HCT116 (cell line): ENCODE measurements at regions not wholly inside any gene's neighbourhood (a gene's known extent, or its start where the extent isn't known, plus 50 kb on each side); places are given as distances from the start of the nearest gene placed in this dataset.
A peak's percentile ranks its signal among the peaks of the same experiment; 100 is the strongest.

ENCODE experiments used
- ATAC-seq: fragments of 200-7000 bp; cut with Tn5 transposase; 2 replicates; pipeline ENCODE4 v1.9.1; 2020; ENCODE audit warnings: mild to moderate bottlenecking, moderate library complexity
- BruUV-seq: library from RNA; stranded (reverse); fragments of 400-500 nt; replicated peaks from 2 replicates; lab custom pipeline; 2021; lab: Mats Ljungman, UMichigan
- CTCF ChIA-PET: fragments of 300-600 bp; sonication (Branson Sonifier 250); formaldehyde crosslinking; loops from one replicate; lab custom pipeline; 2021; ENCODE audit warnings: antibody characterized with exemption; lab: Charles Lee
- POLR2A ChIA-PET: fragments of 300-600, 350-600 bp; sonication (Branson Sonifier 250); formaldehyde crosslinking; loops from one replicate; lab custom pipeline; 2021; ENCODE audit warnings: antibody characterized with exemption; lab: Charles Lee
- RAD21 ChIA-PET, 2 experiments: fragments of 300-600 bp; sonication (Branson Sonifier 250); formaldehyde crosslinking; loops; one replicate each; lab custom pipeline; 2023; ENCODE audit warnings: low total read pairs in 2 of 2; ENCODE audit not compliant: uncharacterized antibody in 2 of 2, unreplicated experiment in 2 of 2, low non-redundant PET in 1 of 2; lab: Charles Lee
- DNase-seq: peaks from one replicate; pipeline ENCODE4 v3.0.0-alpha.2; 2010; ENCODE audit warnings: low read depth, low spot score
- H2AFZ ChIP-seq: fragments of 200-600 bp; shearing (Covaris generic), sonication (generic); 2 replicates; pipeline ENCODE4 v1.6.1; 2017; ENCODE audit warnings: low read depth, mixed run types, mixed read lengths, antibody characterized with exemption, low read length; ENCODE audit not compliant: poor library complexity, severe bottlenecking
- H3K27ac ChIP-seq: 2 replicates; pipeline ENCODE4 v1.5.1; 2012; ENCODE audit warnings: low read depth, low read length
- H3K27me3 ChIP-seq: fragments of 200-600 bp; sonication (generic); 2 replicates; pipeline ENCODE4 v1.6.1; 2016; ENCODE audit warnings: mixed run types, low read length, mixed read lengths; ENCODE audit not compliant: insufficient read depth
- H3K36me3 ChIP-seq, 2 experiments: fragments of 200-500 bp in 1 of 2; fragments of 200-600 bp in 1 of 2; sonication (Bioruptor generic) in 1 of 2; sonication (generic) in 1 of 2; 2 replicates each; pipeline versions ENCODE4 v1.5.1 to v1.6.1; 2014 to 2016; ENCODE audit warnings: low read length in 2 of 2, inconsistent platforms in 1 of 2, mixed read lengths in 1 of 2, mixed run types in 1 of 2; ENCODE audit not compliant: insufficient read depth in 2 of 2, control insufficient read depth in 1 of 2
- H3K4me1 ChIP-seq, 2 experiments: fragments of 200-600 bp in 1 of 2; sonication (generic) in 1 of 2; 2 replicates each; pipeline versions ENCODE4 v1.5.1 to v1.6.1; 2012 to 2017; ENCODE audit warnings: low read length in 2 of 2, inconsistent platforms in 1 of 2, mild to moderate bottlenecking in 1 of 2, mixed read lengths in 1 of 2, mixed run types in 1 of 2, moderate library complexity in 1 of 2; ENCODE audit not compliant: insufficient read depth in 2 of 2, control insufficient read depth in 1 of 2
- H3K4me2 ChIP-seq: fragments of 200-600 bp; sonication (generic); 2 replicates; pipeline ENCODE4 v1.6.1; 2017; ENCODE audit warnings: mixed run types, low read length, mixed read lengths
- H3K4me3 ChIP-seq, 2 experiments: fragments of 200-600 bp in 1 of 2; sonication (generic) in 1 of 2; replicated peaks in 1 of 2; 2 replicates each; pipeline ENCODE4 v1.5.1; 2011 to 2016; ENCODE audit warnings: low read length in 2 of 2, control low read depth in 1 of 2, low read depth in 1 of 2, mild to moderate bottlenecking in 1 of 2, mixed read lengths in 1 of 2, mixed run types in 1 of 2
- H3K79me2 ChIP-seq: fragments of 200-600 bp; sonication (generic); 2 replicates; pipeline ENCODE4 v1.6.1; 2017; ENCODE audit warnings: mild to moderate bottlenecking, mixed run types, low read length, moderate library complexity, mixed read lengths; ENCODE audit not compliant: insufficient read depth
- H3K9ac ChIP-seq: fragments of 200-600 bp; sonication (generic); 2 replicates; pipeline ENCODE4 v1.6.1; 2016; ENCODE audit warnings: low read length, mixed read lengths
- H3K9me2 ChIP-seq: fragments of 200-600 bp; sonication (generic), shearing (Covaris generic); 2 replicates; pipeline ENCODE4 v1.6.1; 2017; ENCODE audit warnings: mixed run types, mild to moderate bottlenecking, moderate library complexity; ENCODE audit not compliant: insufficient read depth
- H3K9me3 ChIP-seq, 2 experiments: fragments of 200-500 bp in 1 of 2; fragments of 200-600 bp in 1 of 2; sonication (Bioruptor generic) in 1 of 2; sonication (generic) in 1 of 2; 2 replicates each; pipeline ENCODE4 v1.6.1; 2014 to 2017; ENCODE audit warnings: low read length in 2 of 2, mixed read lengths in 2 of 2, inconsistent platforms in 1 of 2, low read depth in 1 of 2, mild to moderate bottlenecking in 1 of 2, mixed run types in 1 of 2, moderate library complexity in 1 of 2; ENCODE audit not compliant: control insufficient read depth in 1 of 2, insufficient read depth in 1 of 2
- H4K20me1 ChIP-seq: fragments of 200-600 bp; sonication (generic), shearing (Covaris generic); 2 replicates; pipeline ENCODE4 v1.6.1; 2017; ENCODE audit warnings: mixed run types, mild to moderate bottlenecking, moderate library complexity; ENCODE audit not compliant: insufficient read depth
- ATF3 ChIP-seq: IDR thresholded peaks from 2 replicates; pipeline ENCODE4 v1.6.1; 2012
- EGR1 ChIP-seq: IDR thresholded peaks from 2 replicates; pipeline ENCODE4 v1.6.1; 2012; ENCODE audit warnings: low read depth
- FOSL1 ChIP-seq: IDR thresholded peaks from 2 replicates; pipeline ENCODE4 v1.6.1; 2012; ENCODE audit warnings: low read depth
- MAX ChIP-seq: IDR thresholded peaks from 2 replicates; pipeline ENCODE4 v1.6.1; 2012
- POLR2AphosphoS5 ChIP-seq: IDR thresholded peaks from 2 replicates; pipeline ENCODE4 v1.6.1; 2011; ENCODE audit warnings: mild to moderate bottlenecking, low read depth, low read length, moderate library complexity
- REST ChIP-seq: IDR thresholded peaks from 2 replicates; pipeline ENCODE4 v1.6.1; 2012; ENCODE audit warnings: low read depth
- TCF7L2 ChIP-seq: IDR thresholded peaks from 2 replicates; pipeline ENCODE4 v1.7.0; 2011; ENCODE audit warnings: borderline replicate concordance, inconsistent platforms; ENCODE audit not compliant: insufficient read depth, insufficient read length; ENCODE audit errors: extremely low read depth
- ZBTB33 ChIP-seq: IDR thresholded peaks from 2 replicates; pipeline ENCODE4 v1.6.1; 2011; ENCODE audit warnings: mild to moderate bottlenecking, low read length, moderate library complexity; ENCODE audit not compliant: insufficient replicate concordance; ENCODE audit errors: extremely low read depth
- ZFX ChIP-seq: fragments of 450-650 bp; IDR thresholded peaks from 2 replicates; pipeline ENCODE4 v1.6.1; 2017
- intact Hi-C: fragments of 100-400 bp; cut with micrococcal nuclease; formaldehyde crosslinking; loops from 2 replicates; pipeline ENCODE4 v1.10.0; 2022

GRCh38 chr21:38913120-38913892, 107.6 kb downstream of the ETS2 start:
- Histone ChIP-seq H3K9me3 (no peaks in the 10 kb centered on the region), H3K4me3 (peak overlapping the region; percentile 30 to 52), H3K9me2 (no peaks in the 10 kb centered on the region), H3K27ac (peak overlapping the region; percentile 49), H3K79me2 (no peaks in the 10 kb centered on the region), H2AFZ (peak overlapping the region; percentile 59), H3K36me3 (no peaks in the 10 kb centered on the region), H3K9ac (peak overlapping the region; percentile 43), H3K4me1 (peaks cover 50 to 54% of the 10 kb centered on the region in 2 experiments), H4K20me1 (no peaks in the 10 kb centered on the region)
- ATAC-seq, result peak; percentile 85
- DNase-seq, result peak; percentile 77
- no TSS peak for BruUV-seq
- RAD21 ChIA-PET, result interaction anchor here in 1 of 2 experiments (0.6 kb wide), 1 partner anchor 52 kb away, joined by 5 read pairs; no protein-coding TSS in a partner anchor
- intact Hi-C loops, result loop anchor here (2.0 to 5.0 kb wide), 2 partner anchors 127 to 181 kb away; no protein-coding TSS in a partner anchor
- no peak for TF ChIP-seq EGR1
- TF ChIP-seq TCF7L2, result peak; percentile 24
- TF ChIP-seq, all 23 proteins: peak for 1
- Histone ChIP-seq H3K4me2 (peak overlapping the region; percentile 82), H3K27me3 (no peaks in the 10 kb centered on the region)
- ChIA-PET POLR2A (no interaction called here), CTCF (no interaction called here)

GRCh38 chr21:38912789-38913119, 107.0 kb downstream of the ETS2 start:
- peak overlapping the region; percentile 43 for H3K9ac ChIP-seq
- no peaks in the 10 kb centered on the region for H3K79me2 ChIP-seq
- H3K27ac ChIP-seq, result peak overlapping the region; percentile 49
- peaks cover 48 to 54% of the 10 kb centered on the region in 2 experiments for H3K4me1 ChIP-seq
- H3K36me3 ChIP-seq, result no peaks in the 10 kb centered on the region
- H3K4me2 ChIP-seq, result peak overlapping the region; percentile 82
- H3K9me3 ChIP-seq, result no peaks in the 10 kb centered on the region
- ChIA-PET CTCF (no interaction called here), POLR2A (no interaction called here), RAD21 (interaction anchor here in 1 of 2 experiments (0.5 kb wide), 1 partner anchor 189 kb away, joined by 5 read pairs; no protein-coding TSS in a partner anchor)
- no peaks in the 10 kb centered on the region for H4K20me1 ChIP-seq
- peak overlapping the region; percentile 30 to 52 for H3K4me3 ChIP-seq
- DNase-seq (no peak), ATAC-seq (peak; percentile 43)
- H3K9me2 ChIP-seq, result no peaks in the 10 kb centered on the region
- intact Hi-C loops, result loop anchor here (2.0 to 5.0 kb wide), 2 partner anchors 126 to 180 kb away; no protein-coding TSS in a partner anchor
- BruUV-seq, result TSS peak; percentile 85
- H3K27me3 ChIP-seq, result no peaks in the 10 kb centered on the region
- peak overlapping the region; percentile 59 for H2AFZ ChIP-seq
- TF ChIP-seq REST (no peak), FOSL1 (no peak), ZBTB33 (no peak), ZFX (no peak), MAX (no peak), POLR2AphosphoS5 (no peak), ATF3 (no peak)
